Occipital lobe (tissue), 1 donor: ENCODE measurements at regions not wholly inside any gene's neighbourhood (a gene's known extent, or its start where the extent isn't known, plus 50 kb on each side); places are given as distances from the start of the nearest gene placed in this dataset.
"Not testable (repeated sequence)": the region's sequence is repeated elsewhere in the genome, so short reads cannot be mapped to it uniquely, and the experiment has no call there.

Experiments used
- DNase-seq: peaks from one replicate; lab custom pipeline; 2025; lab: John Stamatoyannopoulos, UW

DNA sequence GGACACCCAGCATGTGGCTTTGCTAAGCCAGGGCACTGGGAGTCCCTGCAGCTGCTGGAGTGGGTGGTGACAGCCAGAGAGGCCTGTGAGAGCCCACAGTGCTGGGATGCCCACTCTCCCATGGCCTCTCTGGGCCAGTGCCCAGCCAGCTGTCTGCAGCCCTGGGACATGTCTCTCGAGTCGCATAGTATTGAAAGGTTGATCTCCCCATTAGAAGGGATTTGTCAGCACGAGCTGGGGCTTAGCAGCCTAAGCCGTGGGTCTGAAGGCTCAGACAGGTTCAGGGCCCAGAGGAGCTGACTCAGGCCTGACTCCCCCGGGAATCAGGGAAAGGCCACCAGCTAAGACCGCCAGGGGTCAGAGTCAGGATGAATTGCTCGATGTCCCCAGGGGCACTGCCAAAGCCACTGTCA lies 53.5 kb downstream of the FOXD2 start:
- DNase-seq, result no peak

DNA sequence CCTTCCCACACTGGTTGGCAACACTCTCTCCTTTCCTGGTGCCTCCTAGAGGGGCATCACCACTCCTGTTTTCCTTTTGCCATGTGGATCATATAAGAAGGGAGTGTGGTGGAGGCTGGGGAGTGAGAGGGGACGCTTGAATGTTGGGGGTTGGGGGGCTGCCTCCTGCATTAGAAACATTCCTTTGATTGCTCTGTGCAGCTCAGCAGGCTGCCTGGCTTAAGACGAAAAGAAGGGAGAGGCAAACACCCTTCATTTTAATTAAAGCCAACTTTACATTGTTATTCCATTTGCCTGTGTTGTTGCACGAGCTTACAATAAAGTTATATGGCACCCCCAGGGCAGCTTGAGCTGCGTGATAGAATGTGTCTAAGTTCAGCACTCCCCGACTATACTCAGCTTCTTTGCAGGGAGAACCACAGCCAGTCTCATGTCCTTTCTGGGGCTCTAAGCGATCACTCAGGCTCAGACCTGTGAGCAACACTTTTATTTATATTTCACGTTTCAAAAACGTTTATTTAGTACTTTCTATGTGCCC lies 57.4 kb downstream of the FOXD2 start:
- no peak for DNase-seq

DNA sequence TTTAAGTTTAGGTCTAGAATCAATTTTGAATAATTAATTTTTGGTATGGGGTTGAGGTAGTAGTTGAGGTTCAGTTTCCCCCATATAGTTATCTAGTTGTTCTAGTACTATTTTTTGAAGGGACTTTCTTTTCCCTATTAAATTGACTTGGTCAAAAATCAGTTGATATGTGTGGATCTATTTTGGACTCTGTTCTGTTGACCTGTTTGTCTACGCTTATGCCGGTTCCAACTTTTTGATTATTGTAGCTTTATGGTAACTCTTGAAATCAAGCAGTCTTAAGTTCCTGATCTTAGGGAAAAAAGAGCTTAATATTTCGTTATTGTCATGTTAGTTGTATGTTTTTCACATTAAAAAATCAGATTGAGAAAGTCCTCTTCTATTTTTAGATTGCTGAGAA lies 60.7 kb downstream of the FOXD2 start:
- DNase-seq, result no peak

DNA sequence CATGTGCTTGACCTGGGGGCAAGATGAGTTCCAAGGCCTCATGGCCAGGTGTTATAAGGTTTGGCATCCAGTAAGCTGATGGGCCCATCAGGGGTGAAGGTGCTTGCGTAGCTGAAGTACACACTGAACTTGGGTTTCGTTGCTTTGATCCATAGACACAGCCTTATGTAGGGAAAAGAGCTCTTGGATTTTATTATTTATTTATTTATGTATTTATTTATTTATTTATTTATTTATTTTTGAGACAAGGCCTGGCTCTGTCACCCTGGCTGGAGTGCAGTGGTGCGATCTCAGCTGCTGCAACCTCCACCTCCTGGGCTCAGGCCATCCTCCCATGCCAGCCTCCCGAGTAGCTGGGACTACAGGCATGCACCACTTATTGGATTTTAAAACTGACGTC lies 63.2 kb downstream of the FOXD2 start:
- no peak for DNase-seq

DNA sequence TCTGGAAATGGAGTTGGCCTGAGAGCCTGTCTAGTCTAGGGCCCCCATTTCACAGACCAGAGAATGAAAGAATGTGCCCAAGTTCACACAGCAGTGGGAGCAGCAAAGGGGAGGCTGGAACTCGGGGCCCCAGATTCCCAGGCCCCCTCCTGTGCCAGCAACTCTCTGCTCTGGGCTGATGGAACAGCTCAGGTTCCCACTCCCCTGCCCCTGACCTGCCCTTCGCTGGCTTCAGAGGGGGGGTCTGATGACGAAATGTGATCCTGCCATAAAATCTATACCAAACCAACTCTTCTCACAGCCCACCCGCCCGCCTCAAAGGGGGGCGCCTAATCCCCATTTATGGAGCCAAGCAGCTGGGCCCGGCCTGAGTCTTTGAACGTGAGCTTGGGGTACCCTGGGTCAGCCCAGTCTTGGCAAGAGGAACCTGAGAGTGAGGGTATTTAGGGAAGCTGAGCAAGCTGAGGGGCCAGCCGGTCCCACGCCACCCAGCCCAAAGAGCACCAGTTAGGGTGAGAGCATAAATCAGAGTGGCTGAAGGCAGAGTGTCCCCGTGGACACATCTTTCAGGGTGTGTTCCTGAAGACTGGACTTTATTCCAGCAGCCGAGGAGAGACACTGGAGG lies 65.0 kb downstream of the FOXD2 start:
- DNase-seq, result no peak

DNA sequence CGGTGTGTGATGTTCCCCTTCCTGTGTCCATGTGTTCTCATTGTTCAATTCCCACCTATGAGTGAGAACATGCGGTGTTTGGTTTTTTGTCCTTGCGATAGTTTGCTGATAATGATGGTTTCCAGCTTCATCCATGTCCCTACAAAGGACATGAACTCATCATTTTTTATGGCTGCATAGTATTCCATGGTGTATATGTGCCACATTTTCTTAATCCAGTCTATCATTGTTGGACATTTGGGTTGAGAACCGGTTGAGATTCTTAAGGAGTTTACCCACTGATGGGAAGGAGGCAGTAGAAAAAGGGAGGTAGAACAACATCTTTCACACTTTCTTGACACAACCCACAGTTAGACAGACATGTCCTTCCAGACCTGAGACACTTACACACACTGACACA lies 67.0 kb downstream of the FOXD2 start:
- DNase-seq, result not testable (repeated sequence)

DNA sequence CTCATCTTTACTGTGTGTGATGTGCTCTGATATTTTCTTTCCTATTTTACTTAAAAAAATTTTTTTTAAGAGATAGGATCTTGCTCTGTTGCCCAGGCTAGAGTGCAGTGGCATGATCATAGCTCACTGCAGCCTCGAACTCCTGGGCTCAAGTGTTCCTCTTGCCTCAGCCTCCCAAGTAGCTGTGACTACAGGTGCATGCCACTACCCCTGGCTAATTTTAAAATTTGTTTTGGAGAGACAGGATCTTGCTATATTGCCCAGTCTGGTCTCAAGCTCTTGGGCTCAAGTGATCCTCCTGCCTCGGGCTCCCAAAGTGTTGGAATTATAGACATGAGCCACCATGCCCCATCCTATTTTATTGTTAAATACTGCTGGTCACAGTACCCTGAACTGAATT lies 67.4 kb downstream of the FOXD2 start:
- no peak for DNase-seq

DNA sequence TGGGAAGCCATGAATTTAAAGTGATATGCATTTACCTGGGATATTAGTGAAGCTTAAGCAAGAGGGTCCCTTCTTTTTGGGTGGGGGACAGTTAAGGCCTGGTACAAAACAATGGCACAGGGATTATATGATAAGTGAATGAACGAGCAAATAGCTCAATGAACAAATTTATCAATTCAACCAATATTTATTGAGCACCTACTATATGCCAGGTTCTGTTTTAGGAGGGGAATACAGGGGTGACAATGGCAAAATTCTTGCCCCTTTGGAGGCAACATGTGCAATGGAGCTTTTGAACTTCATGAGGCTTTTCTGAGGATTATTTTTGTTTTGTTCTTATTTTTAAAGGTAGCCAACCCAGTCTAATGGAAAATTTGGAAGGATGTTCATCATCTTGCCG lies 68.2 kb downstream of the FOXD2 start:
- no peak for DNase-seq

DNA sequence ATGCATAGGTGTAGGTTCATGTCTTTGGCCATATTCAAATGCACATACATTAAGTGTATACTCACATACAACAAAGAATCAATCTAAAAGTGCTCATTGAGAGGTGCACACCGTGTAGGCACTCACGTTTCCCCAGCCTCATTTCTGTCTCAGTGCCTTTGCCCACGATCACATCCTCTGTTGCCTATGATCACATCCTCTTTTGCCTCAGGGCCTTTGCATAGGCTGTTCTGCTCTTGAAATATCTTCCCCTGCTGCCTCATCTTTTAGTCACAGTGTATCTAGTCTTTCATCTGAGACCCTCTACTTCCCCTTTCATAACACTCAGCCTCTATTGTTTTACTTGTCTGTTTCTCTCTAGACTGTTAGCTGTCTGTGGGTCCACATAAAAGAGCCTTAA lies 69.3 kb downstream of the FOXD2 start:
- DNase-seq, result no peak

DNA sequence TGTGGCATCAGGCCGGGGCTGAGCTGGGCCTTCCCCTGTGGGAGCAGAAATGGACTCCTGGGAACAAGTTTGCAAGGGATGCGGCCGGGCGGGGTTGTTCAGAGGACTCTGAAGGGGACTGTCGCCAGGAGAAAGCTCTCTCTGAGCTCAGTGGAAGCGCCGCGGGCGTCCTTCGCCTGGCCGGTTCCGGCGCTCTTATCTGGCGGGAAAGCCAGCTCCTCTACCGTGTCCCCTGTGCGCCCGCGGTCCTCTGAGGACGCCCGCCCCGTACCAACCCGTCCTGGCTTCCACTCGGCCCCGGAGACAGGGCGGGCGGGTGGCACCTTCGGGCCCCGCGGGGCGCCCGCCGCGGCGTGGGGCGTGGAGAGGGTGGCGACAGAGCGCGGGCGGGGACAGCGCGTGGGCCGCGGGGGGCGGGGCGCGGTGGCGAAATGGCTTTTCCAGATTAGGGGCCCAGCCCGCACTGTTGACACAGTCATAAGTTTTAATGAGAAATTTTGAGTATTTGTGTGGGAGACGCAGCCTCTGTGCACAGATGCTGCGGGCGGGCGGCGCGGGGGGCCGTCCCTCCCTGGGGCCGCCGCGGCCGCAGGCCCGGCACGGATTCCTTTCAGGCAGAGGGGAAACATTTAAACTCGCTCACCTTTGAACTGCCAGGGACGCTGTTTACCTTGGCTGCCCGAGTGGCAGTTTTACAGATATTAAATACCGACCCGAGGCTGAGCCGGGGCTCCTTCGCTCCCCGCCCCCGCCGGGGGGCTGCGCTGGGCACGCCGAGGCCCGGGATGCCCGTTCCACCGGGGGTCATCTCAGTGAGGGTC lies 70.2 kb downstream of the FOXD2 start:
- DNase-seq, result no peak

DNA sequence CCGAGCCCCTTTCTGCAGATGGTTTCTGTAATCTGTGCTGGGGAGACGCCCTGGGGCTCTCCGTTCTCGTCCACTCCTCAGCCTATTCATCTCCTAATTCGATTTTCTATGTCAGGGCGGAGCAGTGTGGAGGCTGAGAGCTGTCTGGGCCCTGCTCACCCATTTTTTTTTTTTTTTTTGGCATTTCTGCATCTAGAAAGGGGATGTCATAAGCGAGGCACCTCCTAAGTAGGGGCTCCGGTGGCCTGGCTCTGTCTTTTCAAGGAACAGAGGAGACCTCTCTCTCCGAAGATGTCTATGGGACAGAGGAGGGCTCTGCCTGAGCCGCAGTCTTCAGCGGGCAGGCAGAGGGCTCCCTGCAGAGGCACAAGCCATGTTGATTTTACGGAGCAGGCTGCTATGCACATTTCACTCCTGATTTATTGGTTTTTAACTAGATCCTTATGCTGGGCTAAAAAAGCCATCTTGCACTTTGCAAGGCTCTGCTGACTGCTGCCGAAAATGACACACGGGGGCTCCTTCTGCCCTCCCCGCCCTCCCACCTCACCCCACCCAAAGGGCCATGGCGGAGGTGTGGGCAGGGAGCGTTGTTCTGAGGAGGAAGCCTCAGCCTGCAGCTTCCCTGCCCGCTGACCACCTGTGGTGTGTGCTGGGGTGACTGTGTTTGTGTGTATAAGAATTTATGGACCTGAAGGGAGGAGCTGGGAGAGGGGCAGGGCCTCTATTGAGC lies 71.0 kb downstream of the FOXD2 start:
- no peak for DNase-seq

DNA sequence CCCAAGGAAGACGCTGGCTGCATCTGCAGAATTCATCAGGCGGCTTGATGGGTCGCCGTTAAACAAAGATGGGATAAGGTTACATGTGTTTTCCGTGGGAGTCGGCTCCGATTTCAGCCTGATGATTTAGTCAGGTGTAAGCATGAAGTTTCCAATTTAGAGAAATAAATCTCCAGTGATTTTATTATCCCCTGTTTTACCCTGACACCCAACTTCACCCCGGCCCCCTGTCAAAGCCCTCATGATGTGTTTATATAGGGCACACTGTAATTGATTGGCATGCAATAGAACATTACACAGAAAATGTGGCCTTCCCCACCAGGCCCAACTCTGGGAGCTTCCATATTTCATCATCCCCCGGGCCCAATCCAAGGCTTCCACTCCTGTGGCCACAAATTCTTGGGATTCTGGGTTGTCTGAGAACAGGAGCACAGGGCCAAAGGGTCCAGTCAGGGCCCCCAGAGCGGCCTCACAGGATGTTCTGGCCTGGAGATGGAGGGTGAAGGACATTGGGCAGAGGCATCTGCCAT lies 72.5 kb downstream of the FOXD2 start:
- DNase-seq, result no peak

DNA sequence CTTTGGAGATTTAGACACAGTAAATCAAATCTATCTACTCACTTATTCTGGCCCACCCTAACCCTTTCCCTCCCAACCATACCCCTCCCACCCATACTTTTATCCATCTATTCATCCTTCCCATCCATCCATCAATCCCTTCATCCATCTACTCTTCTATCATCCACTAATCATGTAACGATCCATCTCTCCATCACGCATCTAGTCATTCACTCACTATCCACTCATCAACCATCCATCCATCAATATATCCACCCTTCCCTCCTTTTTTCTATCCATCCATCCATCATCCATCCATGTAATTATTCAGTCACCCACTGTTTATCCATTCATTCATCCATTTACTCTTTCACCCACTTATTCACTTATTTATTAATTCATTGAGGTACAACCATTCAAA lies 74.0 kb downstream of the FOXD2 start:
- no peak for DNase-seq

DNA sequence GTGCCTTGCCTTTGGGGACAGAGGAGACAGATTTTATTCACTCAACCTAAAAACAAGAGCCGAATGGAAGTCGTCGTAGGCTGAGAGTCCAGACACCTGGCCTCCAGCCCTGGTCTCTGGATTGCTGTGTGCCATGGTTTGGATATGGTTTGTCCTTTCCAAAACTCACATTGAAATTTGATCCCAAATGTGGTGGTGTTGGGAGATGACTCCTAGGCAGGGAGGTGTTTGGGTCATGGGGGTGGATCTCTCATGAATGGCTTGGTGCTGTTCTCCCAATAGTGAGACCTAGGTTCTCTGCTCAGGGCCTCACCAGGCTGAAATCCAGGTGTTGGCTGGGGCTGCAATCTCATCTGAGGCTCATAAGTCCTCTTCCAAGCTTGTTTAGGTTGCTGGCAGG lies 75.5 kb downstream of the FOXD2 start:
- no peak for DNase-seq

DNA sequence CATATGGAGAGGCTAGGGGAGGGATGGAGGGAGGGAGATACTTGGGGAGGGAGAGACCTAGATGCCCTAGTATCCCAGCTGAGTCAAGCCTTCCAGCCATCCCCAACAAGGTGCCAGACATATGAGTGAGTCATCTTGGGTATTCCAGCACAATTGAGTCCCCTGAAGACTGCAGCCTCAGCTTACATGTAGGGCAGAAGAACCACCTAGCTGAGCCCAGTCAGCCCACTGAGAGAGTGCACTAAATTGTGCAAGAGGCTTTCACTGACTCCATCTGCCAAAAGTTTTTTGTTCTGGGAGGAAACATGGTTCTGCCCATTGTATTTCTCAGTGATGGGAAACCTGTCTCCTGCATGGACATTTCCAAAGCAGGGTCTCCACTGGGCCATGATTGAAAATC lies 76.4 kb downstream of the FOXD2 start:
- no peak for DNase-seq

DNA sequence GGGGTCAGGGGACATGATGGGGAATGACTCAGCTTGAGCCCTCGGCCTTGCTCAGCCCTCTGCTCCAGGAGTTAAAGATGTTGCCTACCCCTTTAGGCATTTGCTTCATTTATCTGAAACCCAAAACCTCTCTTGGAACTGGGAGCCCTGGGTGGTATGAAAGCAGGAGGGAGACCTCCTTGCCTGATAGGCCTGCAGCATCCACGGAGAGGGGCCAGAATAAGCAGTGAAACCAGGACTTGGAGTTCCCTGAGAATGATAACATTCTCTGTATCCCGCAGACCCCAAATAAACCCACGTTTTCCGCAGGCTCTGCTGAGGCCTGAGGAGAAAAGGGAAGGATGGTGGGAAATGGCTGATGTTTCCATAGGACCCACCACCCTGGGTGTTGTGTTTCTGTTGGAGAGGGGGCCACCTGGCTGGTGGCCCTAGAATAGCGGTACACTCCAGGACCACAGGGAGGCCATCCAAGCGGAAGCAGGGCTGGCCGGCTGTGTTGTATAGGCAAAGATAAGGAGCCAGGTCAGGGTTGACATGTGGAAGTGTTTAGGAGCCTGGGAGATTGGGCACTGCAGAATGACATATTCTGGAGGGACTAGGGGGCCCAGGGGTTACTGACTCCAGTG lies 77.4 kb downstream of the FOXD2 start:
- no peak for DNase-seq

DNA sequence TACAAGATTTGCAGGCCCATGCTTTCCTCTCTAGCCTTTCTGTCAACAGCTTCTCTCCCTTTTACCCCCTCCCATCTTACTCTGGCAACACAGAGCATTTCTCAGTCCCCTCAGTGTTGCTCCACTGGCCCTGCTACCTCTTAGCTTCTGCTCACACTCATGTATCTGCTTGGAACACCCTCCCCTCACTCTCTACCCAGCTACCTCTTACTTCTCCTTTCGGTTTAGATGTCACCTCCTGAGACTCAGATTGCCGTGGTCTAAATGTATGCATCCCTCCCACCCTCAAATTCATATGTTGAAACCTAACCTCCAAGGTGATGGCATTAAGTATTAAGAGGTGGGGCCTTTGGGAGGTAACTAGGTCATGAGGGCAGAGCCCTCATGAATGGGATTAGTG lies 80.1 kb downstream of the FOXD2 start:
- DNase-seq, result no peak

DNA sequence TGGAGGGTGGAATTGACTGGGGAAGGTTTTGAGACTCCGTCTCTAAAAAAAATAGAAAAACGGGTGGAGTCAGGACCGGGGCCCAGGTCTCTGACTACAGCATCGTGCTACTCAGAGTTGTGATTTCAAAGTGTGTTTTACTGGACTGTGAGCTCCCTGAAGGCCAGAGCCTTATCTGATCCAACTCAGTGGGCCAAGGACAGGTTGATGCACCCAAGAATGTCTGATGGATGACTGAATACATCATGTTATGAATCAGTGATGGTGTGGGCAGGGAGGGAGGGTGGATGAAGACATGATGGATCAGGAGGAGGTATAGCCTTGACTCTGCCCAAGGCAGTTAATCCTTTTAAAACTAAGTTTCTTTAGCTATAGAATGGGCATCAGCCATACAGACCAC lies 81.6 kb downstream of the FOXD2 start:
- DNase-seq, result no peak

DNA sequence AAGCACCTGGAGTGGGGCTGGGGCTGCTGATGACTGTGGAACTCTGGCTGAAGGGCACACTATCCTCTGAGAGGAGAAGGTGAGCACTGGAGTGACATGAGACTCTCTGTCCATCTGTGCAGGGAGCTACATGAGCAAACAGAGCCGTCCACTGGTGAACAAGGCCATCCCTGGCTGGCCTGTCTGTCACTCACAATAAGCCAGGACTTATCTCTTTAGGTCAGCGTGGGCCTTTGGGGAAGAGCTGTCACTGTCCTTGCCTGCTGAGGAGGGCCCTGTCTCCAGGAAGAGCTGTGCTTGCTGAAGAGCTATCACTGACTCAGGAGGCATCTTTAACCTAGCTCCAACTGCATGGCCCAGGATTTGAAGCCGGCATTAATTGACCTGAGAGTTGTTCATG lies 82.1 kb downstream of the FOXD2 start:
- DNase-seq, result no peak

DNA sequence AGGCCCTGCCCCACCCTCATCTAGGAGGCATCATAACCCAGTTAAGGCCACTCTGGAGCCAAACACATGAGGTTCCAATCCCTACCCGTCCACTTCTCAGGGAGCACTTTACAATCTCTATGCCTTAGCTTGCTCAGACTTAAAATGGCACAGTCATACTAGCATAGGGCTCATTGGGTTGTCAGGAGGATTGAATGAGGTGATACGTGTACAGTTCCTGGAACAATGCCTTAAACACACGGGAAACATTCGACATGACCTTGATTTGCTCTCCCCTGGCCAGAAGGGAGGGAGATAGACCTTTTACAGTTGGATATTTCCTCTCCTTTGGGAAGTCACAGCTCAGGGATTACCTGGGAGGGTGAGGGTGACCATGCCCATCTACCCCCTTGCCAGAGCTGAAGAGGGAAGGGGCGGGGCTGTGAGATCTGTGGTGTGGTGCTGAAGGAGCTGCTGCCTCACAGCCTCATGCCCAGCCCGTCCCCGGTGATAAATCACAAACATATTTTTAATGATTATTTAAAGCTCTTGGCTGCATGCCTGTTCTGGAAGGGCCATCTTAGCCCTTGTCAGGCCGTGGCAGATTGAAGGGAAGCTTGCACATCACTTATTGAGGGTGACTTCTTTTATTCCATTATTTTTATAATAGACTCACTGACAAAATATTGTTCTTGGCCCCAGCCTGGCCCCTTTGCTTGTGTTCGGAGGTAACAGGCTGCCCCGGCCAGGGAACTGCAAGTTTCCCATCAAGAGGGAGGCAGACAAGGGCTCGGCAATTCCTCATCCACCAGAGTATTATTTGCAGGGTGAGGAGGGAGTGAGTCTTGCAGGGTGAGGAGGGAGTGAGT lies 83.4 kb downstream of the FOXD2 start:
- DNase-seq, result no peak
